HG02970 (cell line): ENCODE measurements at regions not wholly inside any gene's neighbourhood (a gene's known extent, or its start where the extent isn't known, plus 50 kb on each side); places are given as distances from the start of the nearest gene placed in this dataset.
"Not testable (repeated sequence)": the region's sequence is repeated elsewhere in the genome, so short reads cannot be mapped to it uniquely, and the experiment has no call there.

ENCODE experiments used
- ATAC-seq: cut with Tn5 transposase; IDR thresholded peaks from one replicate; pipeline ENCODE4 v1.9.1; 2021; ENCODE audit warnings: mild to moderate bottlenecking, moderate library complexity, moderate number of reproducible peaks; ENCODE audit not compliant: unreplicated experiment, low FRiP score

- no peak for ATAC-seq
These were observed 252.9 kb downstream of the DPY19L2 start for GRCh38 chr12:63415357-63415756.

GRCh38 chr12:63410197-63410596, 258.1 kb downstream of the DPY19L2 start:
- no peak for ATAC-seq

DNA sequence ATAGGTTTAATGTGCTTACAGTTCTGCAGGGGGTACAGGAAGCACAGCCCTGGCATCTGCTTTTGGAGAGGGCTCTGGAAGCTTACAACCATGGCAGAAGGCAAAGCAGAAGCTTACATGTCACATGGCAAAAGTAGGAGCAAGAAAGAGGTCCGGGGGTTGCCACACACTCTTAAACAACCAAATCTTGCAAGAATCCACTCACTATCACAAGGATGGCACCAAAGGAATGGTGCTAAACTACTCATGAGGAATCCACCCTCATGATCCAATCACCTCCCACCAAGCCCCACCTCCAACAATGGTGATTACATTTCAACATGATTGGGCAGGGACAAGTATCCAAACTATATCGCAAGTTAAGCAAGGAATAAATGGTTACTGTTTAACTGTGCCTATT, 255.8 kb upstream of the AVPR1A start:
- no peak for ATAC-seq

- ATAC-seq, result no peak
These were observed 253.6 kb upstream of the AVPR1A start for GRCh38 chr12:63404611-63405010.

DNA sequence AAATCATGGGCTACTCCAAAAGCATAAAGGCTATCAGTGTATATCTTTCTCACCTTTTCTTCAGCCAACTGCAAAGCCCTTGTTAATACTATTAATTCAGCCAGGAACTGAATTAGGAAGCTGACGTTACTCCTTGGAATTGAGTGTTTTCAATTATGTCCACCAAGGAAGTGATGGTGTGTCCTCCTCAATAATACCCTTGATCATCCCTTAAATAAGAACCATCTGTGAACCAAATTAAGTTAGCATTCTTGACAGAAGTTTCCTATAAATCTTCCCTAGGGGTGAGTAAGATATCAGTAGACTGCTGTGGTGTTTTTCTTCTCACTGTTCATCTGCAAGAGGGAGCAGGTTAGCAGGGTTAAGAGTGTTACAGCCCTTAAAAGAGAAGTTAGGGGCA, 252.3 kb upstream of the AVPR1A start:
- no peak for ATAC-seq

- no peak for ATAC-seq
These were observed 249.7 kb upstream of the AVPR1A start for GRCh38 chr12:63400718-63401117.

GRCh38 chr12:63400318-63400717, 249.3 kb upstream of the AVPR1A start:
- no peak for ATAC-seq

- ATAC-seq, result no peak
These were observed 246.8 kb upstream of the AVPR1A start for GRCh38 chr12:63397807-63398206.

DNA sequence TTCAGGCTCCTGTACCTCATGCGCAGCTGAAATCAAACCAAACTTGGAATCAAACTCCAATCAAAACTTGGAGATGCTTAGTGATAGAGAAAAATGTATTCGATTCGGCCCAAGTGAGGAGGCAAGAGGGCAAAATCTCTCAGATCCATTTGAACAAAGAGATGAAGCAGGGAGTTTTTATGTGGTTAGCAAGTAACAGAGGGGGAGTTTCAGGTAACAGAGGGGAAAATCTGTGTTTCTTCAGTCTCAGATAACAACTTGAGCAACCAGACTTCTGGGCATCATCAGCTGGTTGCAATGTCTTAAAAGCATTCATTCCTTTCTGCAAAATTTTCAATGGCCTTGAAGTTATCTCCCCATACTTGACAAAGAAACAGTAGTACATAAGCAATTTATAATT, 245.1 kb upstream of the AVPR1A start:
- ATAC-seq, result no peak

DNA sequence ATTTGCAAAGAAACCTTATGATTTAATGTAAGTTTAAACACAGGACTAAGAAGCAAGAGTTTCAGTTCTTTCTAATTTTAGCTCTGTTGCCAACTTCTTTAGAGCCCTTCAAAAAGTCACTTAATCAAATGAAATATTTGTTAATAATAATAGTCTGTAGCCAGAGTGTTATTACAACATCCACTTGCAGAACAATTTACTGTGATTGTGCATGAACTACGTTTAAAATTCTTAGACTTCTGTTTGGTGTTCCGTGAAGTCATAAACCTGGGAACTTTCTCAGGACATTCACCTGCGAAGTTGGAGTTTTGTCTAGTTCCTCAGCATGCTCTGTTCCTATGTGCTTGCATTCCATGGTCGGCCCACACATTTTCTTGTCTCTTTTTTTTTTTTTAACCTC, 244.0 kb upstream of the AVPR1A start:
- ATAC-seq, result no peak

DNA sequence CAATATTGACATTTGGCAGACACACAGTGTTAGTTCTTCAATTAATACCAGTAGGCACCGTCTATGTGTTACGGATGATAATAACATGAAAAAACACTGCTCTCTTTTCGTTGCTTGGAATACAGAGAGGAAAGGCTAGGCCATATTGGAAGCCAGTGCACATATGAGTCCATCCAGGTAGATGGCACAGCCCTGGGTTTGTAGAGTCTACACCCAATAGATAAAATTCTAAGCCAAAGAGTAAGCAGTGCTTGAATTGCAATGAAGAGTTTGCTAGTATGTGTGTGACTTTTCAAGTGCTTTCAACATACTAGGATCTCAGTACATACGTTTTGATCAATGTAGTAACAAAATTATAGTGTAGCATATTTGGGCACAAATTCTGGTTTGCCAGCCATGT, 243.3 kb upstream of the AVPR1A start:
- ATAC-seq, result no peak

DNA sequence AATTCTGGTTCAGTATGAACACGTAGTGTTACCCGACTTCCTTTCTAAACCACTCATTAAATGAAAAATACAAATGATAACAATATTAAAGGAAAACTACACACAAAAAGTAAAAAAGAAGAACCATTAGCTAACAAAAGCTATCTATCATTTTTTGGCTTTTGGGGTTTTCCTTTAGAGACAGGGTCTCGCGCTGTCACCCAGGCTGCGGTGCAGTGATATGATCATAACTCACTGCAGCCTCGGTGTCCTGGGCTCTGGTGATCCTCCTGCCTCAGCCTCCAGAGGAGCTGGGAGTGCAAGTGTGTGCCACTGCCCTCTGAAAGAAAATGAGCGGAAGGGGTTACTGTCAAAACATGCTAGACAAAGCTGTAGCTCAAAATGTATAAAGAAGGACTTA, 238.2 kb upstream of the AVPR1A start:
- no peak for ATAC-seq

DNA sequence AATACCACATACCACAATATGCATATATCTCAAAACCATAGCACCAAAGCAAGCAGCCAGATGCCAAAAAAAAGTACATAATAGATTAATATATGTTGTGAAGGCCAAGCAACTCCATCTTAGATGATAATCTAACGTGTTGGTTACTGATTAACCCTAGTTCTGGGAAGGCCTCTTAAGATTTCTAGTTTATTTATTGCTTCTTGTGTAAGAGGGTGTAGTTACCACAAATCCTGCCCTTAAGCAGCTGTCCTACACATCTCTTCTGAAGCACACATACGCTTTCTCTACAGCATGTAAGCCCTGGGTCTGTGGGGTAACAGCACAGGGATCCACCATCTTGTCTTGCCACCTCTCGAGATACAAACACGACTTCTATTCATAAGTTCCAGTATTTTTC, 236.8 kb upstream of the AVPR1A start:
- ATAC-seq, result no peak

DNA sequence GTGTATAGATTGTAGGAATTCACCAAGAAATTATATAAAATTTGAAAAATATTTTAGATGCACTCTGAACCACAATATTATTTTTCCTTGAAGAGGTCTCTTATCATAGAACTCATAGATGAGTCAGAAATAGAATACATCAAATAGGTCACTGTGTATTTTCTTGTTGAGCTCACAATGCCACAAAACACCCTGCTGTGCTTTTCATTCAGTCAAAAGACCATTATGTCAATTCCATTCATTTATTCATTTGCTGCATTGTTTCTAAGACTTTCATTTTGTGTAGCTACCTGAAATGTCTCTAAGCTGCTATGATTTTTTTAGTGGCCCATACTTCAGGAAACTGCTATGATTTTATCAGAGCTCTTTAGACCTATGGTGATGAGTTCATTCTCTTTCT, 231.9 kb upstream of the AVPR1A start:
- no peak for ATAC-seq

DNA sequence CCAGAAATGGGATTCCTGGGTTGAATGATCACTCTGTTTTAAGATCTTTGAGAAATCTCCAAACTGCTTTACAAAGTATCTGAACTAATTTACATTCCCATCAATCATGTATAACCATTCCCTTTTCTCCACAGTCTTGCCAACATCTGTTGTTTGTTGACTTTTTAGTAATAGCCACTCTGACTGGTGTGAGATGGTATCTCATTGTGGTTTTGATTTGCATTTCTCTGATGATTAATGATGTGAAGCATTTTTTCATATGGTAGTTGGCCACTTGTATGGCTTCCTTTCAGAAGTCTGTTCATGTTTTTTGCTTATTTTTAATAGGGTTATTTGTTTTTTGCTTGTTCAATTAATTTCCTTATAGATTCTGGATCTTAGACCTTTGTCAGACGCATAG, 211.8 kb upstream of the AVPR1A start:
- ATAC-seq, result no peak

- ATAC-seq, result no peak
These were observed 211.2 kb upstream of the AVPR1A start for GRCh38 chr12:63362166-63362565.

DNA sequence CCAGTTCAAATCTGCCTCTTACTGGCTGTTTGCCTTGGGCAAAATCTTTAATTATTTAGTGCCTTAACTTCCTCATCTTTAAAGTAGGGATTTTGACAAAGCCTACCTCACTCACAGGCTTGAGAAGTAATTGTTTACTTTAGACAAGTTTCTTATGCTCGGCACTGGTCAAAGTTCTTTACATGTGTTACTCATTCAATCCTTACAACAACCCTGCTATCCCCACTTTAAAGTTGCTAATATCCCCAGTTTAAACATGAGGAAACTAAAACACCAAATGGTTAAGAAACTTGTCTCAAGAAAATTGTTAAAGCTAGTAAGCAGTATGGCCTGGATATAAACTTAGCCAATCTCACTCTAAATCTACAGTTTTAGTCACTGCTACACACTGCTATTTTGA, 204.0 kb upstream of the AVPR1A start:
- no peak for ATAC-seq

DNA sequence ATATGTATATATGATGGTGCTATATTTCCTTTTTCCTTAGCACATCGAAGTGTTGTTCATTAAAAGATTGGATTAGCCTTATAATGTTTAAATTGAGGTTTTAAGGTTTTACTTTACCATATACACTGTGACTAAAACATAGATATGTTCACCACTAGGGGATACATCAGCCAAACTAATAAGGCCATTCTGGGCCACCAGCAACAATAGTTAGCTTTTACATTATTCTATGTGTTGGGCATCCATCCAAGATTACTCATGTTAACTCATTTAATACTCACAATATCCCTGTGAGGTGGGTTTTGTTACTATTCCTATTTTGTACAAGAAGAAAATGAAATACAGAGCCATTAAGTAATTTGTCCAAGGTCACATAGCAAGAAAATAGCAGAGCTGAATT, 202.6 kb upstream of the AVPR1A start:
- no peak for ATAC-seq

GRCh38 chr12:63351370-63351769, 200.4 kb upstream of the AVPR1A start:
- ATAC-seq, result no peak

DNA sequence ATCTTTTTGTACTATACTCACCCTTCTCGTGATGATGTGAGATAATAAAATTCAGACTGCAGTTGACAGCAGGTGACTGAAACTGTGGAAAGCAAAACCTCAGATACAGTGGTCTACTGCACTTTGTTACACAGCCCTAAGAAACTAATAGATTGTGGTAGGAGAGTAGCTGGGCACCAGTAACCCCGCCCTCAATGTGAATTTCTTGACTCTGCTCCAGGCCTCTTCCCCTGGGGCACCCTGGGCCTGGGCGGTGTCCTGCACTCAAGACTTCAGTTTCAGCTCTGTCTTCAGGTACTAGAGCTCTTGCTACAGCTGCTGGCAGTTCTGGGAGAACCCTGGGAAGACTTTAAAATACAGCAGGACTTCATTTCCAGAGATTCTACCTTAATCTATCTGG, 197.6 kb upstream of the AVPR1A start:
- ATAC-seq, result no peak

- not testable (repeated sequence) for ATAC-seq
These were observed 186.2 kb upstream of the AVPR1A start for GRCh38 chr12:63337158-63337557.

- ATAC-seq, result no peak
These were observed 175.3 kb upstream of the AVPR1A start for GRCh38 chr12:63326260-63326659.

GRCh38 chr12:63325757-63326156, 174.8 kb upstream of the AVPR1A start:
- ATAC-seq, result no peak

GRCh38 chr12:63323942-63324341, 172.9 kb upstream of the AVPR1A start:
- ATAC-seq, result no peak
